ENCODE measurements at regions not wholly inside any gene's neighbourhood (a gene's known extent, or its start where the extent isn't known, plus 50 kb on each side); places are given as distances from the start of the nearest gene placed in this dataset.

- no peak for FAIRE-seq
These were observed 226.7 kb upstream of the PDGFD start for GRCh38 chr11:104390651-104391050.

GRCh38 chr11:104385884-104386283 lies 221.9 kb upstream of the PDGFD start:
- DNase-seq (ENCODE audit: insufficient read length, low spot score) = no peak
- no peak for FAIRE-seq
- TF ChIP-seq TAF1 (IDR thresholded peaks at IDR 0.05; ENCODE audit: low read depth, low read length) (no peak), SPI1 (IDR thresholded peaks at IDR 0.05; ENCODE audit: low read depth, low read length) (no peak), POU2F2 (IDR thresholded peaks at IDR 0.05; ENCODE audit: low read depth, low read length) (no peak), PAX5 (IDR thresholded peaks at IDR 0.05; ENCODE audit: insufficient read depth, low read length, severe bottlenecking) (no peak), POLR2A (IDR thresholded peaks at IDR 0.05; ENCODE audit: low read depth, low read length) (no peak), POLR2AphosphoS5 (IDR thresholded peaks at IDR 0.05; ENCODE audit: low read depth, low read length) (no peak)

More at GRCh38 chr11:104390651-104391050, 226.7 kb upstream of the PDGFD start:
- TF ChIP-seq POLR2A (IDR thresholded peaks at IDR 0.05; ENCODE audit: low read depth, low read length) (no peak), POLR2AphosphoS5 (IDR thresholded peaks at IDR 0.05; ENCODE audit: low read depth, low read length) (no peak), TAF1 (IDR thresholded peaks at IDR 0.05; ENCODE audit: low read depth, low read length) (no peak), POU2F2 (IDR thresholded peaks at IDR 0.05; ENCODE audit: low read depth, low read length) (no peak), PAX5 (IDR thresholded peaks at IDR 0.05; ENCODE audit: insufficient read depth, low read length, severe bottlenecking) (no peak), SPI1 (IDR thresholded peaks at IDR 0.05; ENCODE audit: low read depth, low read length) (no peak)
- DNase-seq (ENCODE audit: insufficient read length, low spot score) = no peak

- FAIRE-seq = no peak
- no peak for DNase-seq (ENCODE audit: insufficient read length, low spot score)
- TF ChIP-seq SPI1 (IDR thresholded peaks at IDR 0.05; ENCODE audit: low read depth, low read length) (no peak), PAX5 (IDR thresholded peaks at IDR 0.05; ENCODE audit: insufficient read depth, low read length, severe bottlenecking) (no peak), POLR2AphosphoS5 (IDR thresholded peaks at IDR 0.05; ENCODE audit: low read depth, low read length) (no peak), TAF1 (IDR thresholded peaks at IDR 0.05; ENCODE audit: low read depth, low read length) (no peak), POU2F2 (IDR thresholded peaks at IDR 0.05; ENCODE audit: low read depth, low read length) (no peak), POLR2A (IDR thresholded peaks at IDR 0.05; ENCODE audit: low read depth, low read length) (no peak)
These were observed 216.4 kb upstream of the PDGFD start for GRCh38 chr11:104380358-104380757.

GRCh38 chr11:104372111-104372510 lies 208.2 kb upstream of the PDGFD start:
- no peak for FAIRE-seq
- TF ChIP-seq POU2F2 (IDR thresholded peaks at IDR 0.05; ENCODE audit: low read depth, low read length) (no peak), TAF1 (IDR thresholded peaks at IDR 0.05; ENCODE audit: low read depth, low read length) (no peak), SPI1 (IDR thresholded peaks at IDR 0.05; ENCODE audit: low read depth, low read length) (no peak), PAX5 (IDR thresholded peaks at IDR 0.05; ENCODE audit: insufficient read depth, low read length, severe bottlenecking) (no peak), POLR2A (IDR thresholded peaks at IDR 0.05; ENCODE audit: low read depth, low read length) (no peak), POLR2AphosphoS5 (IDR thresholded peaks at IDR 0.05; ENCODE audit: low read depth, low read length) (no peak)
- no peak for DNase-seq (ENCODE audit: insufficient read length, low spot score)

DNA sequence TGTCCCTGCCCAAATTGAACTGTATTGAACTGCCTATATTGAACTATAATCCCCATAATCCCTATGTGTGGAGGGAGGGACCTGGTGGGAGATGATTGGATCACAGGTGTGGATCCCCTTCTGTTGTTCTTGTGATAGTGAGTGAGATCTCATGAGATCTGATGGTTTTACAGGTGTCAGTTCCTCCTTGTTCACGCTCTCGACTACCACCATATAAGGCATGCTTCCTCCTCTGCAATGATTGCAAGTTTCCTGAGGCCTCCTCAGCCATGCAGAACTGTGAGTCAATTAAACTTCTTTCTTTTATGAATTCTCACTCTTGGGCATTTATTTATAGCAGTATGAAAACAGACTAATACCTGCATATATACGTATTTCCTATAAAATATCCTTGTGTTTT lies 206.5 kb upstream of the PDGFD start:
- no peak for TF ChIP-seq PAX5 (IDR thresholded peaks at IDR 0.05; ENCODE audit: insufficient read depth, low read length, severe bottlenecking)
- TF ChIP-seq POLR2AphosphoS5 (IDR thresholded peaks at IDR 0.05; ENCODE audit: low read depth, low read length) = no peak
- no peak for TF ChIP-seq POU2F2 (IDR thresholded peaks at IDR 0.05; ENCODE audit: low read depth, low read length)
- no peak for TF ChIP-seq POLR2A (IDR thresholded peaks at IDR 0.05; ENCODE audit: low read depth, low read length)
- TF ChIP-seq TAF1 (IDR thresholded peaks at IDR 0.05; ENCODE audit: low read depth, low read length) = no peak
- TF ChIP-seq SPI1 (IDR thresholded peaks at IDR 0.05; ENCODE audit: low read depth, low read length) = no peak
- FAIRE-seq (no peak), DNase-seq (ENCODE audit: insufficient read length, low spot score) (no peak)

- FAIRE-seq (no peak), DNase-seq (ENCODE audit: insufficient read length, low spot score) (no peak)
- TF ChIP-seq SPI1 (IDR thresholded peaks at IDR 0.05; ENCODE audit: low read depth, low read length) (no peak), POLR2AphosphoS5 (IDR thresholded peaks at IDR 0.05; ENCODE audit: low read depth, low read length) (no peak), PAX5 (IDR thresholded peaks at IDR 0.05; ENCODE audit: insufficient read depth, low read length, severe bottlenecking) (no peak), POLR2A (IDR thresholded peaks at IDR 0.05; ENCODE audit: low read depth, low read length) (no peak), POU2F2 (IDR thresholded peaks at IDR 0.05; ENCODE audit: low read depth, low read length) (no peak), TAF1 (IDR thresholded peaks at IDR 0.05; ENCODE audit: low read depth, low read length) (no peak)
These were observed 205.8 kb upstream of the PDGFD start for GRCh38 chr11:104369761-104370160.

DNA sequence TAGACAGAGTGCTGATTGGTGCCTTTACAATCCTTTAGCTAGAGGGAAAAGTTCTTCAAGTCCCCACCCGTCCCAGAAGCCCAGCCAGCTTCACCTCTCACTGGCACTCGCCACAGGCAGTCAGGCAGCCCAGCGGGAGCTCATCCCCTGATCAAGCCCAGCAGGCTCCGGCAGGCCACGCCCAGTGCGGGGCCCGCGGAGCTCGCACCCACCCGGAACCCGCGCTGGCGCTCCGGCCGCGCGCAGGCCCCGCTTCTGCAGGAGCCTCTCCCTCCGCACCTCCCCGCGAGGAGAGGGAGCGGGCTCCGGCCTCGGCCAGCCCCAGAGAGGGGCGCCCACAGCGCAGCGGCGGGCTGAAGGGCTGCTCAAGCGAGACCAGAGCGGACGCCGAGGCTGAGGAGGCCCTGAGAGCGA lies 202.4 kb upstream of the PDGFD start:
- no peak for TF ChIP-seq PAX5 (IDR thresholded peaks at IDR 0.05; ENCODE audit: insufficient read depth, low read length, severe bottlenecking)
- TF ChIP-seq TAF1 (IDR thresholded peaks at IDR 0.05; ENCODE audit: low read depth, low read length) = no peak
- no peak for TF ChIP-seq SPI1 (IDR thresholded peaks at IDR 0.05; ENCODE audit: low read depth, low read length)
- no peak for TF ChIP-seq POU2F2 (IDR thresholded peaks at IDR 0.05; ENCODE audit: low read depth, low read length)
- TF ChIP-seq POLR2A (IDR thresholded peaks at IDR 0.05; ENCODE audit: low read depth, low read length) = no peak
- no peak for TF ChIP-seq POLR2AphosphoS5 (IDR thresholded peaks at IDR 0.05; ENCODE audit: low read depth, low read length)
- DNase-seq (ENCODE audit: insufficient read length, low spot score) (no peak), FAIRE-seq (no peak)

DNA sequence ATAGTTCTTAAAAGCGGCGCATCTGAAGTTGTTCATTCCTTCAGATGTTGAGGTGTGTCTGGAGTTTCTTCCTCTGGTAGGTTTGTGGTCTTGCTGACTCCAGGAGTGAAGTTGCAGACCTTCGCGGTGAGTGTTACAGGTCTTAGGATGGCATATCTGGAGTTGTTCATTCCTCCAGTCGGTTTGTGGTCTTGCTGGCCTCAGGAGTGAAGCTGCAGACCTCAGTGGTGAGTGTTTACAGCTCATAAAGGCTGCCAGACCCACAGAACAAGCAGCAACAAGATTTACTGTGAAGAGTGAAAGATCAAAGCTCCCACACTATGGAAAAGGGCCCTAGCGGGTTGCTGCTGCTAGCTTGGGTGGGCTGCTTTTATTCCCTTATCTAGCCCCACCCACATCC lies 201.7 kb upstream of the PDGFD start:
- DNase-seq (ENCODE audit: insufficient read length, low spot score) (no peak), FAIRE-seq (no peak)
- no peak for TF ChIP-seq POLR2AphosphoS5 (IDR thresholded peaks at IDR 0.05; ENCODE audit: low read depth, low read length)
- no peak for TF ChIP-seq POU2F2 (IDR thresholded peaks at IDR 0.05; ENCODE audit: low read depth, low read length)

GRCh38 chr11:104361975-104362374 lies 198.0 kb upstream of the PDGFD start:
- TF ChIP-seq PAX5 (IDR thresholded peaks at IDR 0.05; ENCODE audit: insufficient read depth, low read length, severe bottlenecking) = no peak
- TF ChIP-seq SPI1 (IDR thresholded peaks at IDR 0.05; ENCODE audit: low read depth, low read length) = no peak
- TF ChIP-seq POLR2A (IDR thresholded peaks at IDR 0.05; ENCODE audit: low read depth, low read length) = no peak
- TF ChIP-seq POU2F2 (IDR thresholded peaks at IDR 0.05; ENCODE audit: low read depth, low read length) = no peak
- no peak for TF ChIP-seq TAF1 (IDR thresholded peaks at IDR 0.05; ENCODE audit: low read depth, low read length)
- DNase-seq (ENCODE audit: insufficient read length, low spot score) = no peak
- FAIRE-seq = no peak

DNA sequence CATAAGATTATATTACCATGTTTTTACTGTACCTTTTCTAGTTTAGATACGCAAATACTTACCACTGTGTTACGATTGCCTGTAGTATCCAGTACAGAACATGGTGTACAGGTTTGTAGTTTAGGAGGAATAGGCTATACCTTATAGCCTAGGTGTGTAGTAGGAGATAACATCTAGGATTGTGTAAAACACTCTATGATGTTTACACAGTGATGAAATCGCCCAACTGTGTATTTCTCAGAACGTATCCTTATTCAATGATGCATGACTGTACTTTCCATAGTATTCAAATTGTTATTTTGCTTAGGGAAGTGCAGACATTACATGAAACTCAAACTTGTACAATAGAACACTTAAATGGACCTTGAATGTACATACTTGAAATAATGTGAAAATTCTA lies 188.1 kb upstream of the PDGFD start:
- DNase-seq (ENCODE audit: insufficient read length, low spot score) (no peak), FAIRE-seq (no peak)
- TF ChIP-seq TAF1 (IDR thresholded peaks at IDR 0.05; ENCODE audit: low read depth, low read length) = no peak
- no peak for TF ChIP-seq SPI1 (IDR thresholded peaks at IDR 0.05; ENCODE audit: low read depth, low read length)
- no peak for TF ChIP-seq POU2F2 (IDR thresholded peaks at IDR 0.05; ENCODE audit: low read depth, low read length)
- TF ChIP-seq POLR2A (IDR thresholded peaks at IDR 0.05; ENCODE audit: low read depth, low read length) = no peak
- TF ChIP-seq POLR2AphosphoS5 (IDR thresholded peaks at IDR 0.05; ENCODE audit: low read depth, low read length) = no peak
- no peak for TF ChIP-seq PAX5 (IDR thresholded peaks at IDR 0.05; ENCODE audit: insufficient read depth, low read length, severe bottlenecking)

All from GM12891 (cell line).